ENCODE measurements at regions not wholly inside any gene's neighbourhood (a gene's known extent, or its start where the extent isn't known, plus 50 kb on each side); places are given as distances from the start of the nearest gene placed in this dataset.
"Not testable (repeated sequence)": the region's sequence is repeated elsewhere in the genome, so short reads cannot be mapped to it uniquely, and the experiment has no call there.

DNA sequence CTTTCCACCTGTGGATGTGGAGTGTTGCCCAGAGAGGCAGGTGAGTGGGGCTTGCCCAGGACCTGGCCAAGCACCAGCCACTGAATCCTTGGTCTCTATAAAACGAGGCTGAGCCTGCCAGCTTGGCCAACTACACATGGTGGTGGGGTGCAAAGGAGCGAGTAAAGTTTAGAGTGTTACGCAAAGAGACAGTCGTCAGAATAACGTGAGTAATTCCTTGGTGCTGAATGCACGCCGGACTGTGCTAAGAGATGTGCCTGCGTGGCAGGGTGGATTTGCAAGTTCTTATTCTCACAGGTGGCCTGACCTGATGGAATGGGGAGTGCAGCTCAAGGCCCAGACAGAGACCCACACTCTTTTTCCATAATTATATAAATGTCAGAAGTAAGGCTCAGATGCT, 88.6 kb upstream of the B3GAT1 start:
- no peaks in the 10 kb centered on the region for H3K27me3 ChIP-seq (ENCODE audit: control insufficient read depth, insufficient read depth, low read length)
- TF ChIP-seq, protein P1, sequence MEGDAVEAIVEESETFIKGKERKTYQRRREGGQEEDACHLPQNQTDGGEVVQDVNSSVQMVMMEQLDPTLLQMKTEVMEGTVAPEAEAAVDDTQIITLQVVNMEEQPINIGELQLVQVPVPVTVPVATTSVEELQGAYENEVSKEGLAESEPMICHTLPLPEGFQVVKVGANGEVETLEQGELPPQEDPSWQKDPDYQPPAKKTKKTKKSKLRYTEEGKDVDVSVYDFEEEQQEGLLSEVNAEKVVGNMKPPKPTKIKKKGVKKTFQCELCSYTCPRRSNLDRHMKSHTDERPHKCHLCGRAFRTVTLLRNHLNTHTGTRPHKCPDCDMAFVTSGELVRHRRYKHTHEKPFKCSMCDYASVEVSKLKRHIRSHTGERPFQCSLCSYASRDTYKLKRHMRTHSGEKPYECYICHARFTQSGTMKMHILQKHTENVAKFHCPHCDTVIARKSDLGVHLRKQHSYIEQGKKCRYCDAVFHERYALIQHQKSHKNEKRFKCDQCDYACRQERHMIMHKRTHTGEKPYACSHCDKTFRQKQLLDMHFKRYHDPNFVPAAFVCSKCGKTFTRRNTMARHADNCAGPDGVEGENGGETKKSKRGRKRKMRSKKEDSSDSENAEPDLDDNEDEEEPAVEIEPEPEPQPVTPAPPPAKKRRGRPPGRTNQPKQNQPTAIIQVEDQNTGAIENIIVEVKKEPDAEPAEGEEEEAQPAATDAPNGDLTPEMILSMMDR (IDR thresholded peaks at IDR 0.05; ENCODE audit: insufficient read depth, low read depth, low read length): no peak
- H3K4me3 ChIP-seq (ENCODE audit: low read depth, low read length): no peak overlapping the region
- POLR2A ChIA-PET: no interaction called here
- no peaks in the 10 kb centered on the region for H3K36me3 ChIP-seq (ENCODE audit: control insufficient read depth, insufficient read depth, low read length)
- CTCF ChIA-PET: no interaction called here
- no peak for DNase-seq (ENCODE audit: low read depth)

DNA sequence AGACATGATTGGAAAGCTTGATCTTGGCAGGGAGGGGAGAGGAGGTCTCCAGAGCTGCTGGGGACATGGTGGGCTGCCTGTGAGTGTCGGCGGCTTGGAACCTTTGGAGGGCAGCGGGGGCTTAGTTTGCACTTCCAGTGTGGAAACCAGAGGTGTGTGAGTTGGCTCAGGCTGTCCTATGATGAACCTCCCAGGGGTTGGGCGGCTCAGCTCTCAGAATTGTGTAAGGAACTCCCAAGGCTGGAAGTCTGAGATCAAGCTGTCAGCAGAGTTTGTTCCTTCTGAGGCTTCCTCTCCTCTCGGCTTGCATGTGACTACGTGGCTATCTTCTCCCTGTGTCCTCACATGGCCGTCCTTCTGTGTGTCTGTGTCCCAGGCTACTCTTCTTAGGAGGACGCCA, 87.9 kb upstream of the B3GAT1 start:
- Histone ChIP-seq H3K27me3 (ENCODE audit: control insufficient read depth, insufficient read depth, low read length) (no peaks in the 10 kb centered on the region), H3K36me3 (ENCODE audit: control insufficient read depth, insufficient read depth, low read length) (no peaks in the 10 kb centered on the region), H3K4me3 (ENCODE audit: low read depth, low read length) (no peak overlapping the region)
- ChIA-PET CTCF (no interaction called here), POLR2A (no interaction called here)
- TF ChIP-seq, protein P1 (IDR thresholded peaks at IDR 0.05; ENCODE audit: insufficient read depth, low read depth, low read length): no peak
- no peak for DNase-seq (ENCODE audit: low read depth)

DNA sequence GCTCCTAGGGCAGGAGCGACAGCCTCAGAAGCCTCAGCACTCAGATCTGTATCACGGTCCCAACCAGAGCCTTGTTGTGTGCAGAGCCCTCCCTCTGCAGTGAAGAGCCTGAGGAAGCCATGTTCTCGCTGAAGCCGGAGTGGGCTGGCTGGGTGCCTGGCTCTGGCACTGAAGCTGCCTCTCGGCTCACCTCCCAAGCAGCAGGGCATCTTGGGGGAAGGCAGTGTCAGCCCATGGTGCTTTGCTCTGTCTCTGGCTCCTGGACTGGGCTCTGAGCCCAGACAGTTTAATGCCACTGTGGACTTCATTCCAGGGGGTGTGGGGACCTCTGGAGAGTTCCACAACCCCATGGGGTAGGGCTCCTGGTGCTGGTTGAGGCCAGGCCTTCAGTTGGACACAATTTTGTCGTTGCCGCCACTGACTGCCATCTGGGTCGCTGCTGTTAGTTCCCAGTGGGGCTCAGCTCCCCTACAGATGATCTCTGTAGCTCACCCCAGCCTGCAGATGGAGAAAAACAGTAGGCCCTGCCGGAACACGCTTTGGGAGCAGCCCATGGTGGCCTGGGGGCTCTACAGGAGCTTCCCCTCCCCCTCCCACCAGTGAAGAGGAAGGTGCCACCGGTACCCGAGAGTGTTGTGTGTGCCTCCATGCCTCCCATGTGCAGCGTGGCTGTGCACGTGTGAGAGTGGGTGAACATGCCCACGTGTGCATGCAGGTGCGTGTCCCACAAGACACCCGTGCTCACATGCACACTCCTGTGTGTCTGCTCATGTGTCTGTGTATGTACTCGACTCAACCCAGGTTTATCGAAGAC, 86.5 kb upstream of the B3GAT1 start:
- Histone ChIP-seq H3K36me3 (ENCODE audit: control insufficient read depth, insufficient read depth, low read length) (no peaks in the 10 kb centered on the region), H3K4me3 (ENCODE audit: low read depth, low read length) (no peak overlapping the region), H3K27me3 (ENCODE audit: control insufficient read depth, insufficient read depth, low read length) (no peaks in the 10 kb centered on the region)
- POLR2A ChIA-PET: no interaction called here
- TF ChIP-seq, protein P1 (IDR thresholded peaks at IDR 0.05; ENCODE audit: insufficient read depth, low read depth, low read length): no peak
- no peak for DNase-seq (ENCODE audit: low read depth)
- CTCF ChIA-PET: no interaction called here

DNA sequence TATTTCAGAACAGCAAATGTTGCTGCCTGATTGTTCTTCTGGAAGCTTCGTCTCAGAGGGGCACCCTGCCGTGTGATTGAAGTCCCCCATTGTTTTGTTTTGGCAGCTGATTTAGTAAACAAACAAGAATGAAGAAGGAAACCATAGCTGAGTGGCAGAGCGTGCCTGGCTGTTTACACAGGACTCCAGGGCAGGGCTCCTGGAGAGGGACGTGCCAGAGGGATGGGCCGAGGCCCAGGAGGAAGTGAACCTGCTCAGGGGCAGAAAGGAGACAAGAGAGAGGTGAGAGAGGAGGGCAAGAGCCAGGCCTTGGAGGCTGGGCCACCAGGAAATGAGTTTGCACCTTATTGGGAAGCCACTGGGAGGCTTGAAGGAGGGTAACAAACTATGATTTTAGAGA, 85.5 kb upstream of the B3GAT1 start:
- ChIA-PET CTCF (no interaction called here), POLR2A (no interaction called here)
- TF ChIP-seq, protein P1 (IDR thresholded peaks at IDR 0.05; ENCODE audit: insufficient read depth, low read depth, low read length): no peak
- Histone ChIP-seq H3K27me3 (ENCODE audit: control insufficient read depth, insufficient read depth, low read length) (no peaks in the 10 kb centered on the region), H3K4me3 (ENCODE audit: low read depth, low read length) (no peak overlapping the region), H3K36me3 (ENCODE audit: control insufficient read depth, insufficient read depth, low read length) (no peaks in the 10 kb centered on the region)
- no peak for DNase-seq (ENCODE audit: low read depth)

DNA sequence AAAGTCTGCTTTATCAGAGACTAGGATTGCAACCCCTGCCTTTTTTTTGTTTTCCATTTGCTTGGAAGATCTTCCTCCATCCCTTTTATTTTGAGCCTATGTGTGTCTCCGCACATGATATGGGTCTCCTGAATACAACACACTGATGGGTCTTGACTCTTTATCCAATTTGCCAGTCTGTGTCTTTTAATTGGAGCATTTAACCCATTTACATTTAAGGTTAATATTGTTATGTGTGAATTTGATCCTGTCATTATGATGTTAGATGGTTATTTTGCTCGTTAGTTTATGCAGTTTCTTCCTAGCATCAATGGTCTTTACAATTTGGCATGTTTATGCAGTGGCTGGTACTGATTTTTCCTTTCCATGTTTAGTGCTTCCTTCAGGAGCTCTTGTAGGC, 84.0 kb upstream of the B3GAT1 start:
- POLR2A ChIA-PET; H3K4me3 ChIP-seq (ENCODE audit: low read depth, low read length); CTCF ChIA-PET; H3K27me3 ChIP-seq (ENCODE audit: control insufficient read depth, insufficient read depth, low read length); H3K36me3 ChIP-seq (ENCODE audit: control insufficient read depth, insufficient read depth, low read length); DNase-seq (ENCODE audit: low read depth): not testable (repeated sequence)

DNA sequence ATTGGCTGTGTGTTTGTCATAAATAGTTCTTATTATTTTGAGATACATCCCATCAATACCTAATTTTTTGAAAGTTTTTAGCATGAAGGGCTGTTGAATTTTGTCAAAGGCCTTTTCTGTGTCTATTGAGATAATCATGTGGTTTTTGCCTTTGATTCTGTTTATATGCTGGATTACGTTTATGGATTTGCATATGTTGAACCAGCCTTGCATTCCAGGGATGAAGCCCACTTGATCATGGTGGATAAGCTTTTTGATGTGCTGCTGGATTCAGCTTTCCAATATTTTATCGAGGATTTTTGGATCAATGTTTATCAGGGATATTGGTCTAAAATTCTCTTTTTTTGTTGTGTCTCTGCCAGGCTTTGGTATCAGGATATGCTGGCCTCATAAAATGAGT, 82.4 kb upstream of the B3GAT1 start:
- H3K4me3 ChIP-seq (ENCODE audit: low read depth, low read length); H3K27me3 ChIP-seq (ENCODE audit: control insufficient read depth, insufficient read depth, low read length); DNase-seq (ENCODE audit: low read depth); POLR2A ChIA-PET; H3K36me3 ChIP-seq (ENCODE audit: control insufficient read depth, insufficient read depth, low read length): not testable (repeated sequence)
- CTCF ChIA-PET: interaction anchor here (0.7 kb wide), 1 partner anchor 9 kb away, joined by 3 read pairs; no protein-coding TSS in a partner anchor

DNA sequence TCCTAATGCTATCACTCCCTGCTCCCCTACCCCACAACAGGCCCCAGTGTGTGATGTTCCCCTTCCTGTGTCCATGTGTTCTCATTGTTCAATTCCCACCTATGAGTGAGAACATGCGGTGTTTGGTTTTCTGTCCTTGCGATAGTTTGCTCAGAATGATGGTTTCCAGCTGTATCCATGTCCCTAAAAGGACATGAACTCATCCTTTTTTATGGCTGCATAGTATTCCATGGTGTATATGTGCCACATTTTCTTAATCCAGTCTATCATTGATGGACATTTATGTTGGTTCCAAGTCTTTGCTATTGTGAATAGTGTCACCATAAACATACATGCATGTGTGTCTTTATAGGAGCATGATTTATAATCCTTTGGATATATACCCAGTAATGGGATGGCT, 80.4 kb upstream of the B3GAT1 start:
- DNase-seq (ENCODE audit: low read depth); POLR2A ChIA-PET; H3K4me3 ChIP-seq (ENCODE audit: low read depth, low read length); H3K27me3 ChIP-seq (ENCODE audit: control insufficient read depth, insufficient read depth, low read length); CTCF ChIA-PET; H3K36me3 ChIP-seq (ENCODE audit: control insufficient read depth, insufficient read depth, low read length): not testable (repeated sequence)

Data from BJ (cell line).